BJ (cell line): ENCODE measurements at regions not wholly inside any gene's neighbourhood (a gene's known extent, or its start where the extent isn't known, plus 50 kb on each side); places are given as distances from the start of the nearest gene placed in this dataset.

Experiments used
- CTCF ChIA-PET: fragments of 350-600 bp; formaldehyde crosslinking; extraction: SDS; loops from one replicate; lab custom pipeline; 2021; ENCODE audit warnings: antibody characterized with exemption, inconsistent platforms; lab: Yijun Ruan, JAX
- POLR2A ChIA-PET: fragments of 300-600 bp; sonication (Branson Sonifier 250); formaldehyde crosslinking; extraction: SDS; loops from one replicate; lab custom pipeline; 2021; ENCODE audit warnings: antibody characterized with exemption; lab: Charles Lee
- DNase-seq: peaks from one replicate; pipeline ENCODE4 v3.0.0-alpha.2; 2011; ENCODE audit warnings: low read depth
- H3K27me3 ChIP-seq: 2 replicates; pipeline ENCODE4 v1.6.0; 2011; ENCODE audit warnings: low read length; ENCODE audit not compliant: control insufficient read depth, insufficient read depth
- H3K36me3 ChIP-seq: 2 replicates; pipeline ENCODE4 v1.5.1; 2011; ENCODE audit warnings: low read length; ENCODE audit not compliant: control insufficient read depth, insufficient read depth
- H3K4me3 ChIP-seq: 2 replicates; pipeline ENCODE4 v1.5.1; 2011; ENCODE audit warnings: low read depth, mild to moderate bottlenecking, control low read depth, low read length
- TF ChIP-seq, protein P1 (sequence below): IDR thresholded peaks from 2 replicates; pipeline ENCODE4 v1.5.1; 2011; ENCODE audit warnings: low read depth, mild to moderate bottlenecking, control low read depth, inconsistent platforms, low read length, moderate library complexity; ENCODE audit not compliant: insufficient read depth

DNA sequence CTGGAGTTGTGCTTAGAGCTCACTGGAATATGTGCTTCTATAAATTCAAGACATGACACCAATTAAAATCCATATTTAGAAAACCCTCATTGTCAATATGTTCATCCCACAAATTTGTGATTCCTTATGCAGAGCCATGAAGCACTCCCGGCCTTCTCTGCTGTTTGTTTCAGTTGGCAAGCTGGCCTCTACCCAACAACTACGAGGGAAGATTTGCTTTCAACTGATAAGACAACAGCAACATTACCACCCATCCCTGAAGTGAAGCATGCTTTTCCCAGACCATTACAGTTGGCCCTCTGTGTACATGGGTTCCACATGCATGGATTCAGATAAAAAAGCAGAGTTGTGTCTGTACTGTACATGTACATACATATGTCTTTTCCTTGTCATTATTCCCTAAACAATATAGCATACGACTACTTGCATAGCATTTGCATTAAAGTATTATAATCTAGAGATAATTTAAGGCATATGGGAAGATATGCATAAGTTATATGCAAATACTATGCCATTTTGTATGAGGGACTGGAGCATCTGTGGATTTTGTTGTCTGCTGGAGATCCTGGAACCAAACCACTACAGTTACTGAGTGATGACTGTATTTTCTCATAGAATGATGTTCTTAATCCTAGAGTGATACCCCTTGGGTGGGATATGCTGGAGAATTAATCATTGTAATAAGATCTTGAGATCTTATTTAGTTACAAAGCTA, 77.6 kb upstream of the MC2R start:
- Histone ChIP-seq H3K36me3 (no peaks in the 10 kb centered on the region), H3K27me3 (no peaks in the 10 kb centered on the region), H3K4me3 (no peak overlapping the region)
- POLR2A ChIA-PET = no interaction called here
- DNase-seq = no peak
- CTCF ChIA-PET = no interaction called here
- TF ChIP-seq, protein P1, sequence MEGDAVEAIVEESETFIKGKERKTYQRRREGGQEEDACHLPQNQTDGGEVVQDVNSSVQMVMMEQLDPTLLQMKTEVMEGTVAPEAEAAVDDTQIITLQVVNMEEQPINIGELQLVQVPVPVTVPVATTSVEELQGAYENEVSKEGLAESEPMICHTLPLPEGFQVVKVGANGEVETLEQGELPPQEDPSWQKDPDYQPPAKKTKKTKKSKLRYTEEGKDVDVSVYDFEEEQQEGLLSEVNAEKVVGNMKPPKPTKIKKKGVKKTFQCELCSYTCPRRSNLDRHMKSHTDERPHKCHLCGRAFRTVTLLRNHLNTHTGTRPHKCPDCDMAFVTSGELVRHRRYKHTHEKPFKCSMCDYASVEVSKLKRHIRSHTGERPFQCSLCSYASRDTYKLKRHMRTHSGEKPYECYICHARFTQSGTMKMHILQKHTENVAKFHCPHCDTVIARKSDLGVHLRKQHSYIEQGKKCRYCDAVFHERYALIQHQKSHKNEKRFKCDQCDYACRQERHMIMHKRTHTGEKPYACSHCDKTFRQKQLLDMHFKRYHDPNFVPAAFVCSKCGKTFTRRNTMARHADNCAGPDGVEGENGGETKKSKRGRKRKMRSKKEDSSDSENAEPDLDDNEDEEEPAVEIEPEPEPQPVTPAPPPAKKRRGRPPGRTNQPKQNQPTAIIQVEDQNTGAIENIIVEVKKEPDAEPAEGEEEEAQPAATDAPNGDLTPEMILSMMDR = no peak

DNA sequence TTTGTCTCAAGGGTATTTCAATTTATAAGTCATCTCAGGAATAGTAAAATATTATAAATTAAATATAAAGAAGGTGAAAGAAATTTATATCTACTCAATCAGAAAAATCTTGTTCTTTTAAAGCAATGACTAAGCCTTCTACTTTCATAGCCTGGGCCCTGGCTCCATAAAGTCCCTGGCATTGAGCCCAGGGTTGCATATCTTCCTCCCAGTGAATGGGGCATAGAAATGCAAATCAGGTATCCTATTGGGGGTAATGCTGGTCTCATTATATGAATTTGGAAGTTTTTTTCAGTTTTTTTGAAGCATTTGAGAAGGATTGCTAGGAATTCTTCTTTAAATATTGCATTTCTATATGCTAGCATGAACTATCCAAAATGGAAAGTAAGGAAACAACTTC, 73.9 kb upstream of the MC2R start:
- POLR2A ChIA-PET = no interaction called here
- no peak overlapping the region for H3K4me3 ChIP-seq

DNA sequence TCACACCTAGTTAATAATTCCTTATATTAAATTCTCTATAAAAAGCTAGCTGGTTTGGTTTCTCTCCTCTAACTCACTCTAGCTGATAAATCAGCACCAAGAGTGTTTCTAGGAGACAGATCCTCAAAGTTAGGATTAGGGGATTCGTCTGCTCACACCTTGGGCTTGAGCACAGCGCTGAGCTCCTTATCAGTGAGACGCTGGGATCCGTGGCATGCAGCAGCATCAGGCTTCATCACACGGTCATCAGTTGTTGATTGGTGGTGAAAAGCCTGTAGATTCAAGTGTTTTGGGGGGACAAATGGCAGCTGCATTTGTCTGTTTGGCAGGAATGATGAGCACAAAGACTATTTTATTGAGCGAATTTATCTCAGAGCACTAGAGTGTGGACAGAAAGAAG, 72.6 kb upstream of the MC2R start:
- H3K4me3 ChIP-seq = no peak overlapping the region
- H3K36me3 ChIP-seq = no peaks in the 10 kb centered on the region
- ChIA-PET CTCF (interaction anchor here (1.1 kb wide), 1 partner anchor 26 kb away, joined by 3 read pairs; no protein-coding TSS in a partner anchor), POLR2A (no interaction called here)
- H3K27me3 ChIP-seq = no peaks in the 10 kb centered on the region
- no peak for DNase-seq
- TF ChIP-seq, protein P1 = no peak

More for the DNA sequence above, 73.9 kb upstream of the MC2R start:
- CTCF ChIA-PET = no interaction called here
- DNase-seq = no peak
- no peaks in the 10 kb centered on the region for H3K36me3 ChIP-seq
- TF ChIP-seq, protein P1 = no peak
- no peaks in the 10 kb centered on the region for H3K27me3 ChIP-seq

DNA sequence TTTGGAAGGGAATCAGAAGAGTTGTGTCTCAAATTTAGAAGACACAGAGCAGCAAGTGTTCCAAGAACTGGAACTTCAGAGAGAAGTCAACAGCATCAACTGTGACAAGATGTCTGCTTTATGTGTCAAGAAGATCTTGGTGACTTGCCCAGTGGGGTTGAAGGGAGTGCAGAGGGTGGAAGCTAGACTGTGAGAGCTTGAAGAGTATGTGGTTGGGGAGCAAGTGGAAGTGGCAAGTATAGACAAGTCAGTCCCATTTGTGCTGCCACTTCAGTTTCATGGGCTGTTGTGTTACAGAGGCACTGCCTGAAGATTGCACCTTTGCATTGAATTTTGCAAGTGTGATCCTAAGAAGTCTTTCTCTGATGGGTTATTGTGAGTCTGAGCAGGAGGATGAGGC, 68.7 kb upstream of the MC2R start:
- TF ChIP-seq, protein P1 = no peak
- CTCF ChIA-PET = no interaction called here
- POLR2A ChIA-PET = no interaction called here

DNA sequence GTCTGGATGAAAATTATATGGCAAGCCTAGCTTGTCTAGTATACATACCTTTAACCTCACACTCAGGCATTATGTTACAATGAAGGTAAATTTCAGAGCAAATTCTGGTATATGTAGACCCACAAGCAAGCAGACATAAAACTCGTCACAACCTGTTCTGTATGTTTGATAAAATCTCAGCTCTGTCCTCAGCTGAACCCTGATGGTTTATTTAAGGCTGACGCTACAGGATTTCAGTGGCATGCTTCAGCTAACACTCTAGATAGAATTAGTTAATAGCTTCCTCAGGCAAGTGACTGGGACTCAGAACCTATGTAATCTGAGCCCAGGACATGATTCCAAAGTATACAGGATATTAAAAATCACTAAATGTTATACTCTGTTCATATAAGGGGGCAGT, 68.2 kb upstream of the MC2R start:
- Histone ChIP-seq H3K4me3 (no peak overlapping the region), H3K36me3 (no peaks in the 10 kb centered on the region), H3K27me3 (no peaks in the 10 kb centered on the region)
- ChIA-PET POLR2A (no interaction called here), CTCF (no interaction called here)
- TF ChIP-seq, protein P1 = no peak
- DNase-seq = no peak

More for the DNA sequence above, 68.7 kb upstream of the MC2R start:
- DNase-seq = no peak
- no peak overlapping the region for H3K4me3 ChIP-seq
- no peaks in the 10 kb centered on the region for H3K36me3 ChIP-seq
- H3K27me3 ChIP-seq = no peaks in the 10 kb centered on the region
